Stimulated activated memory B cell treated with anti-CD40 and anti-IgM and Interleukin-4, amounts not matched to agents 10 μg/mL and 1 μg/mL and 100 μg/mL, for 72 hours (primary cell): ENCODE measurements at regions not wholly inside any gene's neighbourhood (a gene's known extent, or its start where the extent isn't known, plus 50 kb on each side); places are given as distances from the start of the nearest gene placed in this dataset.
"Not testable (repeated sequence)": the region's sequence is repeated elsewhere in the genome, so short reads cannot be mapped to it uniquely, and the experiment has no call there.

Experiments
- ATAC-seq: fragments of 150-1000 bp; cut with Tn5 transposase; 2 replicates; pipeline ENCODE4 v1.10.0; 2021
- H3K27ac Mint-ChIP-seq: one replicate; pipeline ENCODE4 v1.8.0; 2022; ENCODE audit warnings: mild to moderate bottlenecking, mixed read lengths
- H3K27me3 Mint-ChIP-seq: one replicate; pipeline ENCODE4 v1.8.0; 2022; ENCODE audit warnings: mixed read lengths
- H3K36me3 Mint-ChIP-seq: one replicate; pipeline ENCODE4 v1.8.0; 2022; ENCODE audit warnings: mixed read lengths
- H3K4me1 Mint-ChIP-seq: one replicate; pipeline ENCODE4 v1.8.0; 2022; ENCODE audit warnings: mixed read lengths
- H3K4me3 Mint-ChIP-seq: one replicate; pipeline ENCODE4 v1.8.0; 2022; ENCODE audit warnings: mild to moderate bottlenecking, moderate library complexity, mixed read lengths
- H3K9me3 Mint-ChIP-seq: one replicate; pipeline ENCODE4 v1.8.0; 2022; ENCODE audit warnings: mixed read lengths

DNA sequence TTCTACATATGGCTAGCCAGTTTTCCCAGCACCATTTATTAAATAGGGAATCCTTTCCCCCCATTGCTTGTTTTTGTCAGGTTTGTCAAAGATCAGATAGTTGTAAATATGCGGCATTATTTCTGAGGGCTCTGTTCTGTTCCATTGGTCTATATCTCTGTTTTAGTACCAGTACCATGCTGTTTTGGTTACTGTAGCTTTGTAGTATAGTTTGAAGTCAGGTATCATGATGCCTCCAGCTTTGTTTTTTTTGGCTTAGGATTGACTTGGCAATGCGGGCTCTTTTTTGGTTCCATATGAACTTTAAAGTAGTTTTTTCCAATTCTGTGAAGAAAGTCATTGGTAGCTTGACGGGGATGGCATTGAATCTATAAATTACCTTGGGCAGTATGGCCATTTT, 60.0 kb upstream of the GPC3 start:
- H3K4me1 Mint-ChIP-seq, H3K9me3 Mint-ChIP-seq, H3K27me3 Mint-ChIP-seq, ATAC-seq, H3K4me3 Mint-ChIP-seq, H3K27ac Mint-ChIP-seq, H3K36me3 Mint-ChIP-seq: not testable (repeated sequence)

DNA sequence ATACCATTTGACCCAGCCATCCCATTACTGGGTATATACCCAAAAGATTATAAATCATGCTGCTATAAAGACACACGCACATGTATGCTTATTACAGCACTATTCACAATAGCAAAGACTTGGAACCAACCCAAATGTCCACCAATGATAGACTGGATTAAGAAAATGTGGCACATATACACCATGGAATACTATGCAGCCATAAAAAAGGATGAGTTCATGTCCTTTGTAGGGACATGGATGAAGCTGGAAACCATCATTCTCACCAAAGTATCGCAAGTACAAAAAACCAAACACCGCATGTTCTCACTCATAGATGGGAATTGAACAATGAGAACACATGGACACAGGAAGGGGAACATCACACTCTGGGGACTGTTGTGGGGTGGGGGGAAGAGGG, 81.7 kb upstream of the GPC3 start:
- ATAC-seq, H3K27me3 Mint-ChIP-seq, H3K4me1 Mint-ChIP-seq, H3K27ac Mint-ChIP-seq, H3K4me3 Mint-ChIP-seq, H3K36me3 Mint-ChIP-seq, H3K9me3 Mint-ChIP-seq: not testable (repeated sequence)

DNA sequence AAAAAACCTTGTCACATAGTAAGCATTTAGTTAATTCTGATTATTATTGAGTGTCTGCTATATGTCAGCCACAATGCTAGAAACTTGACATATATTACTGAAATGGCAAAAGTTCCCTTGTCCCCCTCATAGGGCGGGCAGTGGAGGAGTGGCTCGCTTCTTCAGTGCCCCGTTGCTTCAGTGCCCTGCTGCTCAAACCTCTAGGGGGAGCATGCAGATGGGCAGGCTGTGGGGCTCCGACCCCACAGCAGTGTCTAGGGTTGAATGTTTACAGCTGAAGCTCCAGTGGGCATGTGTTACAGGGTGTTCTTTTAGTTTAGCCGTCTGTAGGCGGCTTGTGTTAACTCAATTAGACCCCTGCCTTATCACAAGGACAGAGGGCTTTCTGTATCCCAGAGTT, 86.5 kb upstream of the GPC3 start:
- not testable (repeated sequence) for H3K4me1 Mint-ChIP-seq, H3K9me3 Mint-ChIP-seq, H3K27me3 Mint-ChIP-seq, ATAC-seq, H3K27ac Mint-ChIP-seq, H3K36me3 Mint-ChIP-seq, H3K4me3 Mint-ChIP-seq

DNA sequence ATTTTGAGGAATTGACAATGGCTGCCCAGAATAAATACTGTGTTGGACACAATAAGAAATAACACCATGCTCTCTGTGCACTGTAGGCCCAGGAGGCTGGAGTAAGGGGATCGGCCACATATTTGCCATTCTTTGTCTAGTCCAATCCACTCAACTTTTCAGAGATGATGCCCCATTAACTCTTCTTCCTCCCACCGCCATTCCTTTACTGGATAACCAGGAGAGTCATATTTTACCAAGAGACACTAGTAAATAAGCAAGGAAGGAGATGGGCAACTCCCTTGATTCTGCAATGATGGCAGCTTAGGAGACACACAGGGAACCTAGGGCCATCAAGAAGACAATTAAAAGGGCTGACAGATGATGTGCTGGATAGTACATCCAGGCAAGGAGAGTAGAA, 87.9 kb upstream of the GPC3 start:
- no peak for ATAC-seq
- Mint-ChIP-seq H3K9me3 (no peaks in the 10 kb centered on the region), H3K4me1 (no peaks in the 10 kb centered on the region), H3K36me3 (no peaks in the 10 kb centered on the region), H3K4me3 (no peak overlapping the region), H3K27me3 (peaks cover 9% of the 10 kb centered on the region), H3K27ac (no peak overlapping the region)

DNA sequence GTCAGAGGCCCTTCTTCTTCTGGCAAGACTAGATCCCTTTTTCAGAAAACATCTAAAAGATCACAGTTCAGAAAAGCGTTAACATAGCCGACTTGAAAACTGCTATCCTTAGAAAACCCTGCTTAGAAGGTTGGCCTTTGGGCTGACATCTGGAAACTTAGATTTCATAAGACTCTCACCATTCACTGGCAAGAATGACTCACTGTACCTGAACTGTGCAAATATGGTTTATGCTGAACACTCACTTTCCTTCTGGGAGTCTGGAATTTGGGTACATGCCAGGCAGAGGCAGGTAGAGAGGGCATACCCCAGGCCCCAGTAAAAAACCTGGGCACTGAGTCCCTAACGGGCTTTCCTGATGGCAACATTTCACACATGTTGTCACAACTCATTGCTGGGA, 88.8 kb upstream of the GPC3 start:
- Mint-ChIP-seq H3K36me3 (no peaks in the 10 kb centered on the region), H3K27ac (no peak overlapping the region), H3K4me3 (no peak overlapping the region), H3K27me3 (peaks cover 15% of the 10 kb centered on the region), H3K9me3 (no peaks in the 10 kb centered on the region), H3K4me1 (no peaks in the 10 kb centered on the region)
- no peak for ATAC-seq

DNA sequence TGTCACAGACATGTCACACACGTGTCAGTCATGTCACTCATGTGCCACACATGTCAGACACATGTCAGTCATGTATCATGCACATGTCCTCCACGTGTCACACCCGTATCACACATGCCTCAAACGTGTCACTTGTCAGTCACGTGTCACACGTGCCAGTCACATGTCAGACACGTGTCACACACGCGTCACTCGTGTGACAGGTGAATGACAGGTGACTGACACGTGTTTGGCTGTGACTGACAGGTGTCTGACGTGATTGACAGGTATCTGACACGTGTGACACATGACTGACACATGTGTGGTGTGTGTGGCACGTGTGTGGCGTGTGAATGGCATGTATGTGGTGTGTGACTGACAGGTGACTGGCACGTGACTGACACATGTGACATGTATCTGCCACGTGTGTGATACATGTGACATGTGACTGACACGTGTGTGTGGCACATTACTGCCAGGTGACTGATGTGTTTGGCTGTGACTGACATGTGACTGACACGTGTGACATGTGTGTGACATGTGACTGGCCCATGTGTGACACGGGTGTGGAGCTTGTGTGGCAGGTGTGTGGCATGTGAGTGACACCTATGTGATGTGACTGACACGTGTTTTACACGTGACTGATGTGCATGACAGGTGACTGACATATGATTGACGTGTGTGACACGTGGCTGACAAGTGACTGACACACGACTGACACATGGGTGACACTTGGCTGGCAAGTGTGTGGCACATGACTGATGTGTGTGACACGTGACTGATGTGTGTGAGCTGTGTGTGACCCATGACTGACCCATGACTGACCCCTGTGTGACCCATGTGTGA, 90.7 kb upstream of the GPC3 start:
- no peak overlapping the region for H3K27ac Mint-ChIP-seq
- no peak for ATAC-seq
- peaks cover 15% of the 10 kb centered on the region for H3K27me3 Mint-ChIP-seq
- H3K9me3 Mint-ChIP-seq = no peaks in the 10 kb centered on the region
- H3K4me1 Mint-ChIP-seq = no peaks in the 10 kb centered on the region
- no peak overlapping the region for H3K4me3 Mint-ChIP-seq
- H3K36me3 Mint-ChIP-seq = no peaks in the 10 kb centered on the region

DNA sequence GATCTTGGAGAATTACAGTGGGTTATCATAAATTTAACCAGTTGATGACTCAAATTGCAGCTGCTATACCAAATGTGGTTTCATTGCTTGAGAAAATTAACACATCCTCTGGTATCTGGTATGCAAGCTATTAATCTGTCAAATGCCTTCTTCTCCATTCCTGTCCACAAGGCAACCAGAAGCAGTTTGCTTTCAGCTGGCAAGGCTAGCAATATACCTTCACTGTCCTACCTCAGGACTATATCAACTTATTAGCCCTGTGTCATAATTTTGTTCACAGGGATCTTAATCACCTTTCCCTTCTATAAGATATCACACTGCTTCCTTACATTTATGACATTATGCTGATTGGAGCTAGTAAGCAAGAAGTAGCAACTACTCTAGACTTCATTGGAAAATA, 110.0 kb upstream of the GPC3 start:
- no peak overlapping the region for H3K27ac Mint-ChIP-seq
- no peaks in the 10 kb centered on the region for H3K36me3 Mint-ChIP-seq
- no peaks in the 10 kb centered on the region for H3K27me3 Mint-ChIP-seq
- H3K4me1 Mint-ChIP-seq = no peaks in the 10 kb centered on the region
- peaks cover 2% of the 10 kb centered on the region for H3K9me3 Mint-ChIP-seq
- no peak overlapping the region for H3K4me3 Mint-ChIP-seq
- no peak for ATAC-seq

DNA sequence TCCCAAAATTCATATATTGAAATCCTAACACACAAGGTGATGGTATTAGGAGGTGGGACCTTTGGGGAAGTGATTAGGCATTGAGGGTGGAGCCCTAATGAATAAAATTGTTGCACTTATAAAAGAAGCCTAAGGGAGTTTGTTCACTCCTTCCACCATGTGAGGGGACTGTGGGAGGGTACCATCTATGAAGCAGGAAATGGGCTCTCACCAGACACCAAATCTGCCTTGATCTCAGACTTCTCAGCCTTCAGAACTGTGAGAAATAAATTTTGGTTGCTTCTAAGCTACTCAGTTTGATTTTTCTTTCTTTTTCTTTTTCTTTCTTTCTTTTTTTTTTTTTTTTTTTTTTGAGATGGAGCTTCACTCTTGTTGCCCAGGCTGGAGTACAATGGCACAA, 116.2 kb upstream of the GPC3 start:
- no peak overlapping the region for H3K4me3 Mint-ChIP-seq
- no peaks in the 10 kb centered on the region for H3K36me3 Mint-ChIP-seq
- no peaks in the 10 kb centered on the region for H3K27me3 Mint-ChIP-seq
- ATAC-seq = no peak
- no peaks in the 10 kb centered on the region for H3K4me1 Mint-ChIP-seq
- peaks cover 2% of the 10 kb centered on the region for H3K9me3 Mint-ChIP-seq
- no peak overlapping the region for H3K27ac Mint-ChIP-seq

DNA sequence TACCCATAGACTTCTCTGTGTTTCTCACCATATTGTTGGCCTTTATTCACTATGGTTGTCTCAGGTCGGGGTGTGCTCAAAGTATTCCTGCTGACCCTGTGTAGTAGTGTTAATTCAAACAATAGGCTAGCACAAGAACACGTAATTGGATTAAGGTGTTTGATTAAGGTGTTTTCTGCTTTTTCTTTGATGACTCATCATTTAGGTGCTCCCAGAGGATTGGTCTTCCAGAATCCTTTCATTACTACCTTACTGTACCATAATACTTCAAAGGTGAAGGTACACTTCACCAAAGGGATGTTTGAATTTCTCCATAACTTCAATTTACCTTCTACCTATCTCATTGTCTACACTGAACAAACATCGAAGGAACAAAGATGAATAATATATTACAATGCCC, 121.7 kb upstream of the CCDC160 start:
- peaks cover 8% of the 10 kb centered on the region for H3K27me3 Mint-ChIP-seq

DNA sequence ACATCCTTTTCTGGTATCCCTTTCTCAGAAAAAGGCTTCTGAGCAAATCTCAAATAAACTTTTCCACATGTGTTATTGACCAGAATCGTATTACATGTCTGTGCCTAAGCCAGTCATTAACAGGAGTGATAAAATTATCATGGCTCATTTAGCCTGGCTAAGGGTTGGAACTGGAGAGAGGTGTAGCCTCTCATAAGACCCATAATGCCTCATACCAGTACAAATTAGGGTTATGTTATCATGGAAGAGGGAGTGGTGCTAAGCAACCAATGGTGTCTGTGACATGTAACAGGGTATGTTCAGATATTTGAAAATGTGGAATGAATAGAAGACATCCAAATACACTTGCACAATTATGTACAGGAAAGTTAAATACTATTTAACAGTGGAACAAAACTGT, 99.6 kb upstream of the CCDC160 start:
- no peaks in the 10 kb centered on the region for H3K36me3 Mint-ChIP-seq
- H3K9me3 Mint-ChIP-seq = no peaks in the 10 kb centered on the region
- no peak overlapping the region for H3K4me3 Mint-ChIP-seq
- no peak for ATAC-seq
- no peak overlapping the region for H3K27ac Mint-ChIP-seq
- H3K4me1 Mint-ChIP-seq = no peaks in the 10 kb centered on the region
- peaks cover 9% of the 10 kb centered on the region for H3K27me3 Mint-ChIP-seq

More for the DNA sequence above, 121.7 kb upstream of the CCDC160 start:
- no peak for ATAC-seq
- Mint-ChIP-seq H3K9me3 (peaks cover 3% of the 10 kb centered on the region), H3K27ac (no peak overlapping the region), H3K4me3 (no peak overlapping the region), H3K36me3 (no peaks in the 10 kb centered on the region), H3K4me1 (no peaks in the 10 kb centered on the region)

DNA sequence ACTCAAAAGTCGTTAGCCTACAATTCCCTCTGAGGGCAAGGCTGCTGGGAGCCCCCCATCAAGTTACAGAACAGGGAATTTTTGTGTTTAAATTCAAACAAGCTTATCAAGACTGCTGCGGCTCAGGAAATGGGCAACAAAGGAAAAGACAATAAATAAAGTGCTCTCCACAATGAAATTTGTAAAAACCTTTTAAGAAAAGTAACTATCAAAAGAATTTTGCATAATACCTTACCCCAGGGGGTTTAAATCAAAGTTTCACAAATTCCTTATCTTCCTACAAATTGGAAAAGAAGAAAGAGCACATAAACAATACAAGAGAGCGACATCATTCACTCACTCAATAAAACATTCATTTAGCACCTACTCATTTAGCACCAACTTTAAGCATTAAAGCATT, 97.9 kb upstream of the CCDC160 start:
- Mint-ChIP-seq H3K4me1 (no peaks in the 10 kb centered on the region), H3K27me3 (peaks cover 9% of the 10 kb centered on the region), H3K9me3 (no peaks in the 10 kb centered on the region), H3K27ac (no peak overlapping the region), H3K4me3 (no peak overlapping the region), H3K36me3 (no peaks in the 10 kb centered on the region)
- ATAC-seq = no peak

DNA sequence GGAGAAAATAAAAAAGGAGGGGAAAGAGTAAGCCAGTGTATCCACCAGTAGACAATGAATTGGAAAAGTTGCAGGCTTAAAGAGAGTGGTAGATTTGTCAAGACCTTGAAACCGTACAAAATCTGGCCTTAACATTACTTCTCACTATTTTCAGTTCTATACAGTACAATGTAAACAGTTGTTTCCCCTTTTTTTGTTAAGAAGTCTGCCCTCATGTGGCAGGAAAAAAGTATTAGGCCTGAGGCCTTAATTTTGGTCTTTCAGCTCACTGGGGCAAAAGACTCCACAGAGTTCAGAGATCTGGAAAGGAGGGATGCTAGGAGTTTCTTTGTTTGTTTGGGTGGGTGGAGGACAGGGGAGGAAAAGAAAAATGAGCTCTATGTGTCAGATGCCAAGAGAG, 92.8 kb upstream of the CCDC160 start:
- no peak overlapping the region for H3K27ac Mint-ChIP-seq

DNA sequence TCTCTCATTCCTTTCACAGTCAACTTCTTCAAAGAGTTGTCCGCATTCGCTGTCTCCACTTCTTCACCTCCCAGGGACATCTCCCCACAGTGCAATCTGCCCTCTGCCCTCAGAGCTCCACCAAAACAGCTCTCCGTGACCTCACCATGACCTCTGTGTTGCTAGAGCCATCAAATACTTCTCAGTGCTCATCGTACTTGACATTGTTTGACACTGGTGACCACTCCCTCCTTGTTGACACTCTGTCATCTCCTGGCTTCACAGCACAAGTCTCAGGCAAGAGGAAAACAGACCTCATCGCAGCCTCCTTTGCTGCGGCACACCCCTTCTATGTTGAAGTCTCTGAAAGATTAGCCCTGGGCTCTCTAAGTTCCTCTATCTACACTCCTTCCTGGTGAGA, 90.5 kb upstream of the CCDC160 start:
- Mint-ChIP-seq H3K36me3 (no peaks in the 10 kb centered on the region), H3K4me3 (no peak overlapping the region), H3K9me3 (no peaks in the 10 kb centered on the region), H3K27ac (no peak overlapping the region), H3K27me3 (no peaks in the 10 kb centered on the region), H3K4me1 (no peaks in the 10 kb centered on the region)
- no peak for ATAC-seq

More for the DNA sequence above, 92.8 kb upstream of the CCDC160 start:
- Mint-ChIP-seq H3K9me3 (no peaks in the 10 kb centered on the region), H3K36me3 (no peaks in the 10 kb centered on the region), H3K27me3 (peaks cover 9% of the 10 kb centered on the region), H3K4me1 (no peaks in the 10 kb centered on the region), H3K4me3 (no peak overlapping the region)
- no peak for ATAC-seq

DNA sequence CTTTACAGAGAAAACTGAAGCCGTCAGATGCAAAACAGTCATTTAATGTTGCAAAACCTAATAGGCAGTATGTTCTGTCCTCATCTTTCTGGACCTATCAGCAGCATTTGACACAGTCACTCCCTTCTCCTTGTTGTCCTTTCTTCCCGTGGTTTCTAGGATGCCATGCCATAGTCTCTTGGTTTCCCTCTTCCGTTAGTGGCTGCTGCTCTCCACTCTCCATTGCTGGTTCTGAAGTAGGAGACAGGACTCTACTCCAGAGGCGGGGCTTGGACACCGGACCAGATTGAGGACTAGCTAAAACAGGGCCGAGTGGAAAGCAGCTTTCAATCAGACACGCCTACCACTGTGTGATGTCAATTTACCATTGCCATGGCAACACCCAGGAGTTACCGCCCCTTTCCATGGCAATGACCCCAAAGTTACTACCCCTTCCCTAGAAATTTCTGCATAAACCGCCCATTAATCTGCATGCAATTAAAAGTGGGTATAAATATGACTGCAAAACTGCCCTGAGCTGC, 88.8 kb upstream of the CCDC160 start:
- Mint-ChIP-seq H3K27ac (no peak overlapping the region), H3K9me3 (no peaks in the 10 kb centered on the region), H3K4me1 (no peaks in the 10 kb centered on the region)

DNA sequence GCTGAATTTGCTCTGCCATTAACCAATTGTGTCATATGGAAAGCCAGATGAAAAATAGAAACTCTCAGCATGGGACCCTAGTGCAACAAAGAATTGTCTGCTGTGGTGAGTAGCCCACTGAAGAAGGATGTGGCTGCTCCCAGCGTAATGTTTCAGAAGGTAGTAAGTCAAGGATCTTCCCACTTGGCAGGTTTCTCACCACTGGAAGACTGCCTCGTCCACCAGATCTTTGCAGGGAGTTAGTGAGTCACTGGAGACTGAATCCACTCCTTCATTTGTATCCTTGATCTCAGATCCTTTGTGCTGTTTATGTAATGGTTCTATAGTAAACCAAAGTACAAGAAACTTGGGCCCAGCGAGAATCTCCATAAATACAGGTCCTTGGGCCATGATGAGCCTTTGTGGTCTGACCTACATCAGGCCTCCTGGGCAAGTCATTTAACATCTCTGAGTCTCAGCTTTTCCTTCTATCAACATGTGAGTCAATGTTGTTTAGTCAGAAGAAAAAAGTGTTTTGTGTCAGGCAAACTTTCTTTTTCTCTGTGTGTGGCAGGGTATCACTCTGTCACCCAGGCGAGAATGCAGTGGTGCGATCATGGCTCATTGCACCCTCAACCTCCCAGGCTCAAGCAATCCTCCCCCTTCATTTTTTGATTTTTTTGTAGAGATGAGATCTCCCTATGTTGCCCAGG, 78.0 kb upstream of the CCDC160 start:
- no peak overlapping the region for H3K27ac Mint-ChIP-seq

More for the DNA sequence above, 88.8 kb upstream of the CCDC160 start:
- no peak for ATAC-seq
- H3K4me3 Mint-ChIP-seq = no peak overlapping the region
- no peaks in the 10 kb centered on the region for H3K36me3 Mint-ChIP-seq
- H3K27me3 Mint-ChIP-seq = no peaks in the 10 kb centered on the region

DNA sequence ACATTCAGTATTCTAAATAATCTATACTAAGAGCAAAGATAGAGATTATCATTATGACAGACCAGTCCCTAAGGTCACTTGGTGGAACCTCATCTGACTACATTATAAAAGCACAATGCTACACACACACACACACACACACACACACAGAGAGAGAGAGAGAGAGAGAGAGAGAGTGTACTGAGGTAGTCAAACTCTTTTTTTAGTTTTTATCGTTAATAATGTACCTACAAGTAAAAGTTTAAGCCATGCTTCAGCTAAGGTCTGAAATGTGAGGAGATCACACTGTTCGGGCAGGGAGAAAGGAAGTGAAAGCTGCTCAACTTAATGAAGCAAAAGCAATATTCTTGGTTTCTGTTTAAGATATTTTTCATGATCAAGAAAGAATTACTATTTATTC, 75.8 kb upstream of the CCDC160 start:
- Mint-ChIP-seq H3K4me1 (peaks cover 8% of the 10 kb centered on the region), H3K36me3 (no peaks in the 10 kb centered on the region), H3K27me3 (no peaks in the 10 kb centered on the region), H3K27ac (peak overlapping the region; percentile 25), H3K9me3 (no peaks in the 10 kb centered on the region), H3K4me3 (no peak overlapping the region)
- ATAC-seq = no peak

More for the DNA sequence above, 78.0 kb upstream of the CCDC160 start:
- H3K27me3 Mint-ChIP-seq = no peaks in the 10 kb centered on the region
- no peaks in the 10 kb centered on the region for H3K9me3 Mint-ChIP-seq
- no peaks in the 10 kb centered on the region for H3K36me3 Mint-ChIP-seq
- no peak for ATAC-seq
- H3K4me1 Mint-ChIP-seq = peaks cover 8% of the 10 kb centered on the region
- H3K4me3 Mint-ChIP-seq = no peak overlapping the region
